WI38 (cell line): ENCODE measurements at regions not wholly inside any gene's neighbourhood (a gene's known extent, or its start where the extent isn't known, plus 50 kb on each side); places are given as distances from the start of the nearest gene placed in this dataset.

Experiments used
- H3K4me3 ChIP-seq: 2 replicates; pipeline ENCODE4 v1.5.1; 2011; ENCODE audit warnings: low read depth, mild to moderate bottlenecking, control low read depth, low read length
- CTCF ChIP-seq: IDR thresholded peaks from 2 replicates; pipeline ENCODE4 v1.5.1; 2012; ENCODE audit warnings: low read depth, mild to moderate bottlenecking, control low read depth, low read length

GRCh38 chr18:66833646-66834045 is 229.8 kb upstream of the CDH19 start:
- no peak overlapping the region for H3K4me3 ChIP-seq
- TF ChIP-seq CTCF = no peak

DNA sequence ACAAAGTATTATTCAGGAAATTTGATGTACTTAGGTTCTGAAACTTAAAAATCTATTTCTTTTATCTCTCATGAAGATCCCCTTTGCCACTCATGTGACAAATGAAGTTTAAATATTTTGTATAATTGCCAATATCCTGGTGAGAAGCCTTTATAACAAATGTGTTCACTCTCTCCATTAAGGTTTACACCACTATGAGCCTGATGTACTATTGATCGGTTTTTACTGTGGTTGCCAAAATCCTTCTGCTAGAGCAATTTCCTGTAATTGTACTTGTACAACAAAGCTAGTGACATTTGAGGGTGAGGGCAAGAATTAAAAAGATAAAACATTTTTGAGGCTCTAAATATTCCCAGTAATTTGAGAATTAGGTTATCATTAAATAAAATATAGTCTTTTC is 222.3 kb upstream of the CDH19 start:
- no peak overlapping the region for H3K4me3 ChIP-seq
- TF ChIP-seq CTCF = no peak

GRCh38 chr18:66825347-66825746 is 221.5 kb upstream of the CDH19 start:
- H3K4me3 ChIP-seq = no peak overlapping the region
- TF ChIP-seq CTCF = no peak

GRCh38 chr18:66819235-66819634 is 215.3 kb upstream of the CDH19 start:
- no peak for TF ChIP-seq CTCF
- H3K4me3 ChIP-seq = no peak overlapping the region

DNA sequence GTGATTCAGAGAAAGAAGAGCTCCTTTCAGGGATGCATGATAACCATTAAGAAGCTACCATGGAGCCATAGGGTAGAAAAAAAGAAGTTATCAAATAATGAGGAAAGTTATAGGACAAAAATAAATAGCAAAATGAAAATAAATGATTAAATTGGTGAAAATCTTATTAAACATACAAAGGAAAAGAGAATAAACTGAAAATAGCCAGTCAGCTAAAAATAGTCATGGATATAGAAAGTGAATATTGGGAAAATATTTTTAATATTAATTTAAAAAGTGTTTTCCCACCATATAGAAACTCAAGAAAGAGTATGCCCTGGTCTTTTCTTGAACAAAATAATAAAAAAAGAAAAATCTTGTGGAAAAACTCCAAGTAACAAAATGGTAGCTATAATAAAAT is 209.2 kb upstream of the CDH19 start:
- no peak for TF ChIP-seq CTCF
- no peak overlapping the region for H3K4me3 ChIP-seq

DNA sequence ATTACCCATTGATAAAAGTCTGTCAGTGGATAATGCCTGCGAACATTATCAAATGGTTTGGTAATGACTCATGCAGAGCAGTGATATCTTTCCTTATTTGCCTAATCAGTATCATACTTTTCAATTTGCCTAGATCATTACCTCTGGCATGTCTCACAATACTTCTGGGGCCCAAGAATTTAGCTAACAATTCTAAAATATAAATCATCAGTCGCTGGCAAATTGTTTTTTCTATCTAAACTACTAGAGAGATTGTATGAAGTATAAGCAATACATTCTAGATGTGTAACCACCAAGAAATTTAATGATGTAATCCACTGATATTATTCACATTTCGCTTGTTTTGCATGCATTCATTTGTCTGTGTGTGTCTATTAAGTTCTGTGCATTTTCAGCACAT is 191.2 kb upstream of the CDH19 start:
- no peak for TF ChIP-seq CTCF

DNA sequence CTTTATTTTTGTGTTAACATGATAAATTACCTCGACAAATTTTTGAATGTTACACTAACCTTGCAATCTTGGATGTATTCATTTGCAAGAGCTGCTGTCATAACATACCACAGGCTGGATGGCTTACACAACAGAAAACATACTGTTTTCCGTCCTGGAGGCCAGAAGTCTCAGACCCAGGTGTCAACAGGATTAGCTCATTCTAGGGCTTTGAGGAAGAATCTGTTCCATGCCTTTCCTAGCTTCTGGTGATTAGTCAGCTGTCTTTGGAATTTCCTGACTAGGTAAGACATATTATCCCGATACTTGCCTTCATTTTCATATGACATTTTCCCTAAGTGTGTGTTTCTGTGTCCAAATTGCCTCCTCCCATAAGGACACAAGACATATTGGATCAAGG is 188.6 kb upstream of the CDH19 start:
- no peak overlapping the region for H3K4me3 ChIP-seq
- TF ChIP-seq CTCF = no peak

More for the DNA sequence above, 191.2 kb upstream of the CDH19 start:
- H3K4me3 ChIP-seq = no peak overlapping the region
